IgD-negative memory B cell (primary cell): ENCODE measurements at regions not wholly inside any gene's neighbourhood (a gene's known extent, or its start where the extent isn't known, plus 50 kb on each side); places are given as distances from the start of the nearest gene placed in this dataset.

ENCODE experiments used
- H3K27ac Mint-ChIP-seq, 3 donors: one replicate each; pipeline ENCODE4 v1.8.0; 2020 to 2022; ENCODE audit warnings: mild to moderate bottlenecking in 3 of 3, mixed read lengths in 3 of 3, moderate library complexity in 1 of 3
- H3K27me3 Mint-ChIP-seq: one replicate; pipeline ENCODE4 v1.8.0; 2021; ENCODE audit warnings: mixed read lengths
- H3K36me3 Mint-ChIP-seq: one replicate; pipeline ENCODE4 v1.8.0; 2020; ENCODE audit warnings: mild to moderate bottlenecking, mixed read lengths
- H3K4me1 Mint-ChIP-seq, 3 donors: one replicate each; pipeline ENCODE4 v1.8.0; 2020 to 2022; ENCODE audit warnings: mixed read lengths in 3 of 3, mild to moderate bottlenecking in 1 of 3
- H3K4me3 Mint-ChIP-seq, 4 donors: one replicate each; pipeline ENCODE4 v1.8.0; 2020 to 2022; ENCODE audit warnings: mild to moderate bottlenecking in 4 of 4, mixed read lengths in 4 of 4, moderate library complexity in 3 of 4
- H3K9me3 Mint-ChIP-seq, 3 donors: one replicate each; pipeline ENCODE4 v1.8.0; 2020 to 2021; ENCODE audit warnings: mixed read lengths in 3 of 3, mild to moderate bottlenecking in 1 of 3

DNA sequence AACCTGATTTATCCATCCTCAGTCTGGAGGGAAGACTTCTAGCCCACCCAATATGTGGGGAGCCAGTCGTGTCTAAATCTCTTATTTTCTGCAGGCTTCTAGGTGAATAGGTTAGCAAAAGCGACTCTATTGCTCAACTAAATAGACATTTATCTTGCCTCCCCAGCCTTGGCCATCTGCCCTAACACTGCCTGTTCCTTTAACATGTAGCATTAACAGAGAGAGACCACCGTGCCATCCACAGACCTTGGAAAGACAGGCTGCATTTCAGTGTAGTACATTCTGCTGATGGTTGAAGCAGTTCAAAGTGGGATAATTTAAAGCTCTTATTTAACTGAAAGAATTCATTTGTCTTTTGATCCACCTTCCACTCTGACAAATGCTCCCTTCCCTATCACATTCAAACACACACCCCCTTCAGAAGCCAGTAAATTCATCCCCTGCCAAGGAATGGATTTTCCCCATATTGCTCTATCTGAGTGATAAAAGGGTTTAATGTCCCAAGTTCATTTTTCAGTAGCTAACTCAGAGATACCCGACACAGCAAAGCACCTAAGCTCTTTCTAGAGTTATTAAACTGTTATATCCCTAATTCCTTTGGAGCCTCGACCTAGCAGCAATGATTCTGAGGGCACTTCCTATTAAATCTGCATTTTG is 58.1 kb upstream of the COX10 start:
- peaks cover 2 to 9% (median 3%) of the 10 kb centered on the region in 3 donors for H3K4me1 Mint-ChIP-seq

DNA sequence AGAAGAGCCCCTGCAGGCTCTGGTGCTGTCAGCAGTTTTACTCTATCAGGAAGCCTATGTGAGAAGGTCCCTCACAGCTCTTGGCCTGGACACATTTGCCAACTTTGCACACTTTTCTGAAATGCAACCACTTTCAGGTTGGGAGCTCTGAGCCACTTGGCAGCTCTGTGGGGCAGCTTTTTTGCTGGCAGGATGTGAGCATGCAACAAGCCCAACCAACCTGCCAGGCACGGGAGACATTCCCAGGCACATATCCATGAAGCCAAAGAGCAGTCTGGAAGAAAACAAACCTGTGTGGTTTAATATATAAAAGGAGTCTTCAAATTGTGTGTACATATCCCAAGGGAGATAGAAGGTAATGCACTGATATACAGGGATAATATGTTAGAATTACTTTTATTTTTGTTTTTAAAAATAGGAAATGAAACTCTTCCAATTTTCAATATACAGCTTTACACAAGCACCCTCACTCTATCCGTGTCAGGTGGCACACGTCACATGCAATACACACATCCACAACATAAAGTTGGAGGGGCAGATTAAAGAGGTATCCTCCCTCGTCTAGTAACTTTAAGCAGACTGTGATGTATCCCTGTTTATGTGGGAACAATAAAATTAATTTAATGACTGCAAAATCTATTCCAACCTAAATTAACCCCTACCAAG is 57.4 kb upstream of the COX10 start:
- peaks cover 2% of the 10 kb centered on the region for H3K36me3 Mint-ChIP-seq

More for the DNA sequence above, 58.1 kb upstream of the COX10 start:
- H3K9me3 Mint-ChIP-seq, result no peaks in the 10 kb centered on the region
- peaks cover 3% of the 10 kb centered on the region for H3K27me3 Mint-ChIP-seq
- H3K4me3 Mint-ChIP-seq, result no peak overlapping the region
- H3K27ac Mint-ChIP-seq, result peak overlapping the region in 1 of 3 donors; percentile 12
- H3K36me3 Mint-ChIP-seq, result no peaks in the 10 kb centered on the region

DNA sequence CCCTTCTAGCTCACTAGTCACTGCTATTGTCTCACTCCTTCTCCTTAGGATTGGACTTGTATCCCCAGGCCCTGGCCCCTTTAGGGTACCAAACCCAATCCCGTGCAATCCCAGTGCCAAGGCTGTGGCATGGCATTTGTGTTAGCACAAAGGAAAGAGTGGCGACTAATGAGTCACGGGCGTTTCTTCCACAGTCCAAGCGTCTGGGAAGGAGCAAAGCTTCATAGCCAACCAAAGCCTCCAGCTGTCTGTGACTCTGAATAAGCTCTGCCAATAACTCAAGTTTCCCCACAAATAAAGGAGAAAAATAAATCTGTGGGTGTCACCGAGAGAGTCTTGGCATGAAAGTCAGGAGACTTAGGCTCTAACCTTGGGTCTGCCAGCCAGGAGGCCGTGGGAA is 54.6 kb upstream of the COX10 start:
- peaks cover 4% of the 10 kb centered on the region for H3K36me3 Mint-ChIP-seq
- peaks cover 3% of the 10 kb centered on the region for H3K27me3 Mint-ChIP-seq
- no peaks in the 10 kb centered on the region for H3K9me3 Mint-ChIP-seq
- no peak overlapping the region for H3K27ac Mint-ChIP-seq
- no peak overlapping the region for H3K4me3 Mint-ChIP-seq
- peaks cover 4 to 9% (median 5%) of the 10 kb centered on the region in 3 donors for H3K4me1 Mint-ChIP-seq

More for the DNA sequence above, 57.4 kb upstream of the COX10 start:
- Mint-ChIP-seq H3K9me3 (no peaks in the 10 kb centered on the region), H3K4me1 (peaks cover 2 to 9% (median 3%) of the 10 kb centered on the region in 3 donors), H3K27ac (peak overlapping the region in 1 of 3 donors; percentile 12), H3K4me3 (no peak overlapping the region), H3K27me3 (peaks cover 3% of the 10 kb centered on the region)

DNA sequence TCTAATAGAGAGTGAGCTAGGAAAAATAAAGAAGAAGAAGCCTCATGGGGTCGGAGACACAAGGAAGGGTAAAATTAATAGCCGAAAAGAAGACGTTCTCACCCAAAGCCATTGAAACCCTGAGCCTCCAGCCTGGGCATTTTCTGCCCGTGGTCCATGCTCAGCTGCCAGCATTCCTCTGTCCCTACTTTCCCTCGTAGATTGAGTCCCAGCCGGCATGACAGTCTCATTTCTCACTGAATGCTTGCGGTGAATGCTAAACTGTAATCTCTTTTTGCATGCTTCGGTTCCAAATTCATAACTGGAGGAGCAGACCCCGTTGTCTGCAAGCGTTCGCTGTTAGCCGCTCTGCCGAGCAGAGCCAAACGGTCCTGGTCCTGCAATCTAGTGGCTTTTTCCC is 54.0 kb upstream of the COX10 start:
- H3K27me3 Mint-ChIP-seq, result peaks cover 3% of the 10 kb centered on the region
- no peaks in the 10 kb centered on the region for H3K9me3 Mint-ChIP-seq
- H3K36me3 Mint-ChIP-seq, result peaks cover 4% of the 10 kb centered on the region
- peaks cover 4 to 9% (median 5%) of the 10 kb centered on the region in 3 donors for H3K4me1 Mint-ChIP-seq
- no peak overlapping the region for H3K4me3 Mint-ChIP-seq
- H3K27ac Mint-ChIP-seq, result no peak overlapping the region

DNA sequence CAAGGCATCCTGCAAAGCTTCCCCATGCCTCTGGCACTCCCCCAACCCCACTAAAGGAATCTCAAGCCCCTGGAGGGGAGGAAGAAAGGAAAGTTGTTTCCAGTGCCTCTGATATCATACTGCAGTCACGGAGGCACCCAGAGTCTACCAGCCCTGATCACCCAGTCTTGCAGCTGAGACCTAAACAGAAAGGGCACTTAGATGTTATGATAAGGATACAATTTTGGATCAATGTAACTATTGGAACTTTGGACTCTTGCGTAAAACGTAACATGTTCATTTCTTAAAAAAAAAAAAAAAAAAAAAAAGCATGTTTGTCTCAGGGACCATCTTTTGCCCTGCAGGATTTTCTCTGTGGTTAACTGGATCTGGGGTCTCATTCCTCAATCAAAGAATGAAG is 52.4 kb upstream of the COX10 start:
- H3K27ac Mint-ChIP-seq, result no peak overlapping the region

DNA sequence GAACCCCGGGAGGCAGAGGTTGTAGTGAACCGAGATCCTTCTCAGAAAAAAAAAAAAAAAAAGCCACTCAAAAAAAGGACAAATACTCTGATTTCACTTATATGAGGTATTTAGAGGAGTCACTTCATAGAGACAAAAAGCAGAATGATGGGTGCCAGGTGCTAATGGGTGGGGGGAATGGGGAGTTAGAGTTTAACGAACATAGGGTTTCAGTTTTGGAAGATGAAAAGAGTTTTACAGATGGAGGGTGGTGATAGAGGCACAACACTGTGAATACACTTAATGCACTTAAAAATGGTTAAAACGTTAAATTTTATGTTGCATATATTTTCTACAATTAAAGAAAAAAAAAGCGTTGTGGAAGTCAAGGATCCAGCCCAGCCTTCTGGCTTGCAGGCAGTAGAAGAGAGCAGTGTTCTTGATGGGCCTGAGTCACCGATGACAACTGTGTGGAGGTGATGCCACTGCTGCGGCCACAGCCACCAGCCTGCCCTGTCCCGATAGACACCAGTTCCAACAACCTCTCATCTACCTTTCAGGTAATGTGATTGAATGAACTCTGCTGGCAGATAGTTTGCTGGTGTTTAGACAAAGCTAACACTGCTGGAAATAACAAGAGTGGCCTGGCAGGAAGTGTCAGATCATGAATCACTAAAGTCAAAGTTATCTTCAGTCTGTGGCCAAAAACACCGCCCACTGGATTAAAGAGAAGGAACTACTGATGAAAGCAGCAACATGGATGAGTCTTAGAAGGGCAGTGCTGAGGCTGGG is 49.9 kb upstream of the COX10 start:
- Mint-ChIP-seq H3K27ac (no peak overlapping the region), H3K27me3 (peaks cover 2% of the 10 kb centered on the region), H3K4me3 (no peak overlapping the region), H3K4me1 (peaks cover 0 to 3% (median 1%) of the 10 kb centered on the region in 3 donors), H3K9me3 (no peaks in the 10 kb centered on the region), H3K36me3 (peaks cover 4% of the 10 kb centered on the region)

More for the DNA sequence above, 52.4 kb upstream of the COX10 start:
- Mint-ChIP-seq H3K9me3 (no peaks in the 10 kb centered on the region), H3K4me3 (no peak overlapping the region), H3K27me3 (peaks cover 2% of the 10 kb centered on the region), H3K36me3 (peaks cover 4% of the 10 kb centered on the region), H3K4me1 (peaks cover 3 to 5% (median 4%) of the 10 kb centered on the region in 3 donors)
